ENCODE measurements at regions not wholly inside any gene's neighbourhood (a gene's known extent, or its start where the extent isn't known, plus 50 kb on each side); places are given as distances from the start of the nearest gene placed in this dataset.

DNA sequence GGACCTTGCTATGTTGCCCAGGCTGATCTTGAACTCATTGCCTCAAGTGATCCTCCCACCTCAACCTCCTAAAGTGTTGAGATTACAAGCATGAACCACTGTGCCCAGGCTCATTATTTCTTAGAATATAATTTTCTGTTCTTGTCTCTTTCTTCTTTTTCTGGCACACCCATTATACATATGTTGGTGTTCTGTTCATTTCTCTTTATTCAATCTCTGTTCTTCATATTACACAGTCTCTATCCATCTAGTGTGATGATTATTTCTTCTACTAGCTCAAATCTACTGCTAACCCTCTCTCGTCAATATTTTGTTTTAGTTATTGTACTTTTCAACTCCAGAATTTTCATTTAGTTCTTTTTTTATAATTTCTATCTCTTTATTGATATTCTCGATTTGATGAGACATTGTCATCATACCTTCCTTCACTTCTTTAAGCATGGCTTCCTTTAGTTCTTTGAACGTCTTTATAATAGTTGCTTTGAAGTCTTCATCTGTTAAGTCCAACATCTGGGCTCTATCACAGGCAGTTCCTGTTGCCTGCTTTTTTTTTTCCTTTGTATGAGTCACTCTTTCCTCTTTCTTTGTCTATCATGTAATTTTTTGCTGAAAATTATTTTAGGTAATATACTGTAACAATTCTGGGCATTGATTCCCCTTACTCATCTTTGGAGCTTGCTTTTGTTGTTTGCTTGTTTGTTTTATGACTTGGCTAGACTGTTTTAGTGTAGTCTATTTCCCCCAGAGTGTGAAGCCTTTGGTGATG, 196.4 kb upstream of the NABP1 start:
- H3K4me2 ChIP-seq, result no peak overlapping the region
- no peaks in the 10 kb centered on the region for H3K79me2 ChIP-seq (ENCODE audit: low read depth)
- no peak for DNase-seq (ENCODE audit: low spot score)
- Mint-ChIP-seq H3K9me3 (peaks cover 27% of the 10 kb centered on the region), H3K36me3 (peaks cover 6% of the 10 kb centered on the region), H3K27me3 (ENCODE audit: insufficient read depth, low read depth) (no peaks in the 10 kb centered on the region), H3K4me3 (no peak overlapping the region), H3K27ac (no peak overlapping the region), H3K4me1 (peaks cover 24% of the 10 kb centered on the region)
- H3K4me1 ChIP-seq, result peaks cover 15% of the 10 kb centered on the region
- H3K27ac ChIP-seq, result no peak overlapping the region
- no peaks in the 10 kb centered on the region for H3K27me3 ChIP-seq
- no peak overlapping the region for H2AFZ ChIP-seq (replicated peaks)
- H3K9me3 ChIP-seq (ENCODE audit: low read depth), result no peaks in the 10 kb centered on the region
- peaks cover 16% of the 10 kb centered on the region for H3F3A ChIP-seq (ENCODE audit: low read depth)
- H3K36me3 ChIP-seq, result no peaks in the 10 kb centered on the region
- no peak overlapping the region for H3K9ac ChIP-seq
- TF ChIP-seq EZH2phosphoT487 (IDR thresholded peaks at IDR 0.05) (no peak), CTCF (IDR thresholded peaks at IDR 0.05) (no peak), EZH2 (IDR thresholded peaks at IDR 0.05) (no peak)
- H3K4me3 ChIP-seq, result no peak overlapping the region
- no peaks in the 10 kb centered on the region for H4K20me1 ChIP-seq (ENCODE audit: low read depth)

- Histone ChIP-seq H2AFZ (replicated peaks) (no peak overlapping the region), H3K9me3 (ENCODE audit: low read depth) (no peaks in the 10 kb centered on the region), H3F3A (ENCODE audit: low read depth) (peaks cover 16% of the 10 kb centered on the region), H3K4me3 (no peak overlapping the region), H4K20me1 (ENCODE audit: low read depth) (no peaks in the 10 kb centered on the region), H3K4me1 (peaks cover 15% of the 10 kb centered on the region), H3K4me2 (no peak overlapping the region), H3K36me3 (no peaks in the 10 kb centered on the region), H3K79me2 (ENCODE audit: low read depth) (no peaks in the 10 kb centered on the region), H3K27me3 (no peaks in the 10 kb centered on the region), H3K9ac (no peak overlapping the region), H3K27ac (no peak overlapping the region)
- no peak for DNase-seq (ENCODE audit: low spot score)
- Mint-ChIP-seq H3K27ac (no peak overlapping the region), H3K4me3 (no peak overlapping the region), H3K4me1 (peaks cover 23% of the 10 kb centered on the region), H3K36me3 (peaks cover 6% of the 10 kb centered on the region), H3K27me3 (ENCODE audit: insufficient read depth, low read depth) (no peaks in the 10 kb centered on the region), H3K9me3 (peaks cover 27% of the 10 kb centered on the region)
- TF ChIP-seq EZH2phosphoT487 (IDR thresholded peaks at IDR 0.05) (no peak), CTCF (IDR thresholded peaks at IDR 0.05) (no peak), EZH2 (IDR thresholded peaks at IDR 0.05) (no peak)
Observed at GRCh38 chr2:191483117-191483516, 194.8 kb upstream of the NABP1 start.

GRCh38 chr2:191486584-191487320, 191.2 kb upstream of the NABP1 start:
- Mint-ChIP-seq H3K27ac (no peak overlapping the region), H3K4me3 (no peak overlapping the region), H3K27me3 (ENCODE audit: insufficient read depth, low read depth) (no peaks in the 10 kb centered on the region), H3K36me3 (peaks cover 6% of the 10 kb centered on the region), H3K4me1 (peaks cover 8% of the 10 kb centered on the region), H3K9me3 (peaks cover 16% of the 10 kb centered on the region)
- no peak overlapping the region for H2AFZ ChIP-seq (replicated peaks)
- DNase-seq (ENCODE audit: low spot score), result no peak
- H3K9ac ChIP-seq, result no peak overlapping the region
- TF ChIP-seq EZH2 (IDR thresholded peaks at IDR 0.05), result no peak
- no peak for TF ChIP-seq EZH2phosphoT487 (IDR thresholded peaks at IDR 0.05)
- no peak for TF ChIP-seq CTCF (IDR thresholded peaks at IDR 0.05)
- no peaks in the 10 kb centered on the region for H3K4me1 ChIP-seq
- H3F3A ChIP-seq (ENCODE audit: low read depth), result no peaks in the 10 kb centered on the region
- H3K9me3 ChIP-seq (ENCODE audit: low read depth), result no peaks in the 10 kb centered on the region
- no peak overlapping the region for H3K27ac ChIP-seq
- H3K36me3 ChIP-seq, result no peaks in the 10 kb centered on the region
- H3K4me2 ChIP-seq, result no peak overlapping the region
- no peaks in the 10 kb centered on the region for H3K27me3 ChIP-seq
- no peak overlapping the region for H3K4me3 ChIP-seq
- H4K20me1 ChIP-seq (ENCODE audit: low read depth), result no peaks in the 10 kb centered on the region
- no peaks in the 10 kb centered on the region for H3K79me2 ChIP-seq (ENCODE audit: low read depth)

Data from neural progenitor cell (in vitro differentiated cells).